ENCODE measurements at regions not wholly inside any gene's neighbourhood (a gene's known extent, or its start where the extent isn't known, plus 50 kb on each side); places are given as distances from the start of the nearest gene placed in this dataset.

- no peaks in the 10 kb centered on the region for H3K9me3 ChIP-seq (replicated peaks in 1 of 2; ENCODE audit: control insufficient read depth in 1 of 2, insufficient read depth in 1 of 2, low read length in 2 of 2)
- H3K4me2 ChIP-seq (replicated peaks; ENCODE audit: extremely low read depth, low read length, poor library complexity, severe bottlenecking), result no peak overlapping the region
- no peaks in the 10 kb centered on the region for H3K79me2 ChIP-seq (ENCODE audit: insufficient read depth, low read length)
- no peak overlapping the region for H3K9ac ChIP-seq (ENCODE audit: insufficient read depth, low read length, poor library complexity, severe bottlenecking)
- H3K4me3 ChIP-seq (replicated peaks in 1 of 3; ENCODE audit: low read depth in 2 of 3, low read length in 3 of 3), result no peak overlapping the region
- no peak overlapping the region for H2AFZ ChIP-seq (ENCODE audit: insufficient read depth, low read depth, low read length, poor library complexity, severe bottlenecking)
- DNase-seq, result no peak
- 100% methylated on average over 4 of the region's 5 CpGs for WGBS (ENCODE audit: insufficient coverage)
- TF ChIP-seq CTCF (IDR thresholded peaks at IDR 0.05), result no peak
- H3K4me1 ChIP-seq (ENCODE audit: control insufficient read depth in 1 of 2, insufficient read depth in 2 of 2, low read length in 2 of 2), result no peaks in the 10 kb centered on the region
- H3K36me3 ChIP-seq (replicated peaks in 1 of 2; ENCODE audit: control insufficient read depth in 1 of 2, insufficient read depth in 2 of 2, low read length in 2 of 2), result no peaks in the 10 kb centered on the region
- H3K27me3 Mint-ChIP-seq (ENCODE audit: low read depth in 3 of 3), result peaks cover 0 to 2% (median 0%) of the 10 kb centered on the region in 3 donors
- no peak overlapping the region for H3K27ac Mint-ChIP-seq
- H3K4me3 Mint-ChIP-seq, result no peak overlapping the region
- H3K36me3 Mint-ChIP-seq, result no peaks in the 10 kb centered on the region
- intact Hi-C loops (cut with micrococcal nuclease), result no loop called here
- H3K27me3 ChIP-seq (ENCODE audit: control insufficient read depth in 2 of 2, insufficient read depth in 2 of 2, low read length in 2 of 2), result no peaks in the 10 kb centered on the region
- H3K9me3 Mint-ChIP-seq, result peaks cover 0 to 4% (median 2%) of the 10 kb centered on the region in 7 donors
- H3K4me1 Mint-ChIP-seq, result no peaks in the 10 kb centered on the region
- H3K27ac ChIP-seq (ENCODE audit: low read depth in 1 of 2, low read length in 2 of 2), result no peak overlapping the region
- no peaks in the 10 kb centered on the region for H4K20me1 ChIP-seq (ENCODE audit: insufficient read depth, low read length)
Observed at GRCh38 chr14:84988357-84988756, 541.6 kb upstream of the FLRT2 start.

GRCh38 chr14:84991021-84991420 lies 538.9 kb upstream of the FLRT2 start:
- Histone ChIP-seq H3K27me3 (ENCODE audit: control insufficient read depth in 2 of 2, insufficient read depth in 2 of 2, low read length in 2 of 2) (no peaks in the 10 kb centered on the region), H2AFZ (ENCODE audit: insufficient read depth, low read depth, low read length, poor library complexity, severe bottlenecking) (no peak overlapping the region), H3K4me3 (replicated peaks in 1 of 3; ENCODE audit: low read depth in 2 of 3, low read length in 3 of 3) (no peak overlapping the region), H3K9ac (ENCODE audit: insufficient read depth, low read length, poor library complexity, severe bottlenecking) (no peak overlapping the region), H3K36me3 (replicated peaks in 1 of 2; ENCODE audit: control insufficient read depth in 1 of 2, insufficient read depth in 2 of 2, low read length in 2 of 2) (no peaks in the 10 kb centered on the region), H3K27ac (ENCODE audit: low read depth in 1 of 2, low read length in 2 of 2) (no peak overlapping the region), H3K79me2 (ENCODE audit: insufficient read depth, low read length) (no peaks in the 10 kb centered on the region), H3K4me2 (replicated peaks; ENCODE audit: extremely low read depth, low read length, poor library complexity, severe bottlenecking) (no peak overlapping the region), H3K4me1 (ENCODE audit: control insufficient read depth in 1 of 2, insufficient read depth in 2 of 2, low read length in 2 of 2) (no peaks in the 10 kb centered on the region), H3K9me3 (replicated peaks in 1 of 2; ENCODE audit: control insufficient read depth in 1 of 2, insufficient read depth in 1 of 2, low read length in 2 of 2) (no peaks in the 10 kb centered on the region), H4K20me1 (ENCODE audit: insufficient read depth, low read length) (no peaks in the 10 kb centered on the region)
- H3K4me3 Mint-ChIP-seq, result no peak overlapping the region
- H3K27ac Mint-ChIP-seq, result no peak overlapping the region
- intact Hi-C loops (cut with micrococcal nuclease), result no loop called here
- no peaks in the 10 kb centered on the region for H3K36me3 Mint-ChIP-seq
- WGBS (ENCODE audit: insufficient coverage), result no CpG with 5 or more reads among the region's 1 CpG
- no peak for TF ChIP-seq CTCF (IDR thresholded peaks at IDR 0.05)
- H3K27me3 Mint-ChIP-seq (ENCODE audit: low read depth in 3 of 3), result peaks cover 0 to 2% (median 0%) of the 10 kb centered on the region in 3 donors
- DNase-seq, result no peak
- peaks cover 0 to 2% (median 2%) of the 10 kb centered on the region in 7 donors for H3K9me3 Mint-ChIP-seq
- no peaks in the 10 kb centered on the region for H3K4me1 Mint-ChIP-seq

Data from CD14-positive monocyte (primary cell).